NCI-H345 treated with DMSO at 0.1 percent for 48 hours (cell line): ENCODE measurements at regions not wholly inside any gene's neighbourhood (a gene's known extent, or its start where the extent isn't known, plus 50 kb on each side); places are given as distances from the start of the nearest gene placed in this dataset.

ENCODE experiments used
- DNase-seq: peaks from one replicate; lab custom pipeline; 2025; ENCODE audit not compliant: unreplicated experiment; lab: John Stamatoyannopoulos, UW

- peak; percentile 37 for DNase-seq
These were observed 52.0 kb downstream of the RPP21 start for GRCh38 chr6:30396833-30397479.

- no peak for DNase-seq
These were observed 52.7 kb downstream of the RPP21 start for GRCh38 chr6:30397697-30398096.

- no peak for DNase-seq
These were observed 54.6 kb downstream of the RPP21 start for GRCh38 chr6:30399390-30400058.

- no peak for DNase-seq
These were observed 61.0 kb downstream of the RPP21 start for GRCh38 chr6:30405934-30406333.

GRCh38 chr6:30409184-30409583 is 64.2 kb downstream of the RPP21 start:
- no peak for DNase-seq

- DNase-seq, result no peak
These were observed 66.7 kb downstream of the RPP21 start for GRCh38 chr6:30411515-30412207.

- DNase-seq, result no peak
These were observed 70.9 kb upstream of the HLA-E start for GRCh38 chr6:30418448-30418847.

GRCh38 chr6:30424549-30424948 is 64.8 kb upstream of the HLA-E start:
- no peak for DNase-seq
